CD4-positive, alpha-beta T cell (primary cell): ENCODE measurements at regions not wholly inside any gene's neighbourhood (a gene's known extent, or its start where the extent isn't known, plus 50 kb on each side); places are given as distances from the start of the nearest gene placed in this dataset.

ENCODE experiments used
- ATAC-seq: fragments of 200-7000 bp; cut with Tn5 transposase; one replicate; pipeline ENCODE4 v1.10.0; 2022; ENCODE audit warnings: mild to moderate bottlenecking; ENCODE audit not compliant: poor library complexity
- CTCF ChIA-PET: fragments of 350-600 bp; sonication (Branson Sonifier 250); formaldehyde crosslinking; loops from one replicate; lab custom pipeline; 2021; ENCODE audit warnings: antibody characterized with exemption, inconsistent platforms; lab: Charles Lee
- POLR2A ChIA-PET: fragments of 350-600 bp; sonication (Branson Sonifier 250); formaldehyde crosslinking; loops from one replicate; lab custom pipeline; 2021; ENCODE audit warnings: antibody characterized with exemption, inconsistent platforms; lab: Charles Lee
- DNase-seq, 14 experiments: peaks; one replicate each; pipeline ENCODE4 v3.0.0-alpha.2; 2013 to 2020; ENCODE audit warnings: mixed read lengths in 2 of 14
- H3K27ac ChIP-seq, 2 donors: one replicate each; pipeline versions ENCODE4 v1.5.1 to v1.7.0; 2013; ENCODE audit warnings: low read length in 2 of 2, low read depth in 1 of 2, mild to moderate bottlenecking in 1 of 2
- H3K27me3 ChIP-seq, 2 experiments: 1 replicate in 1 of 2; 2 replicates in 1 of 2; pipeline versions ENCODE4 v1.6.1 to v1.7.0; 2013; ENCODE audit warnings: low read length in 2 of 2, control low read depth in 1 of 2, mild to moderate bottlenecking in 1 of 2, moderate library complexity in 1 of 2; ENCODE audit not compliant: insufficient read depth in 2 of 2, control insufficient read depth in 1 of 2
- H3K36me3 ChIP-seq: one replicate; pipeline ENCODE4 v1.6.1; 2013; ENCODE audit warnings: low read length, control low read depth; ENCODE audit not compliant: insufficient read depth
- H3K4me1 ChIP-seq: one replicate; pipeline ENCODE4 v1.6.1; 2013; ENCODE audit warnings: low read length, control low read depth; ENCODE audit not compliant: insufficient read depth
- H3K4me3 ChIP-seq: one replicate; pipeline ENCODE4 v1.5.1; 2013; ENCODE audit warnings: mild to moderate bottlenecking, low read length, moderate library complexity
- H3K9me3 ChIP-seq, 2 experiments: 1 replicate in 1 of 2; 2 replicates in 1 of 2; pipeline versions ENCODE4 v1.6.1 to v1.7.0; 2013; ENCODE audit warnings: low read length in 2 of 2, mild to moderate bottlenecking in 2 of 2, control low read depth in 1 of 2, moderate library complexity in 1 of 2; ENCODE audit not compliant: control insufficient read depth in 1 of 2, insufficient read depth in 1 of 2
- H3K27ac Mint-ChIP-seq: one replicate; pipeline ENCODE4 v1.8.0; 2020; ENCODE audit warnings: mixed read lengths
- H3K27me3 Mint-ChIP-seq: one replicate; pipeline ENCODE4 v1.8.0; 2021; ENCODE audit warnings: mixed read lengths
- H3K36me3 Mint-ChIP-seq: one replicate; pipeline ENCODE4 v1.8.0; 2021; ENCODE audit warnings: low read depth, mixed read lengths
- H3K4me1 Mint-ChIP-seq: one replicate; pipeline ENCODE4 v1.8.0; 2021; ENCODE audit warnings: low read depth, mixed read lengths
- H3K4me3 Mint-ChIP-seq: one replicate; pipeline ENCODE4 v1.8.0; 2020; ENCODE audit warnings: mild to moderate bottlenecking, mixed read lengths
- H3K9me3 Mint-ChIP-seq: one replicate; pipeline ENCODE4 v1.8.0; 2020; ENCODE audit warnings: mixed read lengths
- CTCF ChIP-seq: fragments of 200-600 bp; IDR thresholded peaks from one replicate; pipeline ENCODE4 v1.8.0; 2022; ENCODE audit warnings: antibody characterized with exemption, mild to moderate bottlenecking
- intact Hi-C, 2 experiments: fragments of 100-400 bp; cut with DNase I in 1 of 2; cut with micrococcal nuclease in 1 of 2; formaldehyde crosslinking; loops; one replicate each; pipeline versions ENCODE4 v1.15.1 to v1.9.0; 2023 to 2025; cut with DNase I, micrococcal nuclease

- ChIA-PET POLR2A (no interaction called here), CTCF (no interaction called here)
- Mint-ChIP-seq H3K4me3 (no peak overlapping the region), H3K27ac (no peak overlapping the region), H3K4me1 (no peaks in the 10 kb centered on the region), H3K9me3 (peaks cover 2% of the 10 kb centered on the region), H3K36me3 (no peaks in the 10 kb centered on the region), H3K27me3 (no peaks in the 10 kb centered on the region)
- Histone ChIP-seq H3K27me3 (no peaks in the 10 kb centered on the region), H3K36me3 (no peaks in the 10 kb centered on the region), H3K27ac (no peak overlapping the region), H3K4me1 (no peaks in the 10 kb centered on the region), H3K9me3 (no peaks in the 10 kb centered on the region), H3K4me3 (no peak overlapping the region)
- ATAC-seq: no peak
- no peak for TF ChIP-seq CTCF
- no peak for DNase-seq
- intact Hi-C loops: no loop called here
These were observed 96.4 kb upstream of the EPHA7 start for GRCh38 chr6:93515736-93516135.

DNA sequence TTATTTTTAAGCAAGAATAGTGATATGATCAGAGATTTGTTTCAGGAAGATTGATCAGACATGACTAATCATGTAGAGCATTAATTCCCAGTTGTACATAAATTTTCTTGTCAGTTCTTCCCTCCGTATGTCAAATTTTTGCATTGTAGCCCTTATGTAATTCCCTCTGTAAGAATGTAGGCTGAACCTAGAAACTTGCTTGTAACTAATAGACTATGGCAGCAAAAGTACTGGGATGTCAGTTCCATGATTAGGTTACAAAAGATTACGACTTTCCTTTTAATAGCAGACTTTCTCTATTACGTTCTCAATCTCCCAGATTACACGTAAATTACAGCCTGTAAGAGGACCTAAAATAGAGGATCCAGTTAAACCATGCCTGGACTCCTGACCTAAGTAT is 79.4 kb upstream of the EPHA7 start:
- Histone ChIP-seq H3K4me1 (no peaks in the 10 kb centered on the region), H3K27me3 (no peaks in the 10 kb centered on the region), H3K36me3 (no peaks in the 10 kb centered on the region), H3K27ac (no peak overlapping the region), H3K4me3 (no peak overlapping the region), H3K9me3 (no peaks in the 10 kb centered on the region)
- no peaks in the 10 kb centered on the region for H3K27me3 Mint-ChIP-seq
- H3K36me3 Mint-ChIP-seq: no peaks in the 10 kb centered on the region
- H3K4me1 Mint-ChIP-seq: no peaks in the 10 kb centered on the region
- ChIA-PET CTCF (no interaction called here), POLR2A (no interaction called here)
- no peak overlapping the region for H3K27ac Mint-ChIP-seq
- peaks cover 6% of the 10 kb centered on the region for H3K9me3 Mint-ChIP-seq
- TF ChIP-seq CTCF: no peak
- no peak for DNase-seq
- intact Hi-C loops: no loop called here
- H3K4me3 Mint-ChIP-seq: no peak overlapping the region
- no peak for ATAC-seq

DNA sequence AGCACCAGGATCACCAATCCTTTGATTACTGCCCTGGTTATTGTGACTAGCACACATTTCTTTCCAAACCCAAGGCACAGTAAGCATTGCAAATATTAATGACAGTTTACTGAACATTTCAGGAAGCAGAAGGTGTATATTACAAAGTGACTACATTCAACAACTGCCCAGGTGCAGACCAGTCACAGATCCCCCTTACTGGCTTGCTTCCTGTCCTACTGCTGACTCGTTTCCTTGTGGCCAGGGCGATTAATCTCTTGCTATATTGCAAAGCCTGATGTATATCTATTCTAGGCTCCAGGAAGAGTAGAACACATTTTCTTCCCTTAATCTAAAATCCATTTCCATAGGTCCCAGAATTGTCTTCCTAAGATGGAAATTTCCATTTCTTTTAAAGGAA is 77.2 kb upstream of the EPHA7 start:
- Histone ChIP-seq H3K27me3 (no peaks in the 10 kb centered on the region), H3K9me3 (no peaks in the 10 kb centered on the region), H3K4me1 (no peaks in the 10 kb centered on the region), H3K4me3 (no peak overlapping the region), H3K27ac (no peak overlapping the region), H3K36me3 (no peaks in the 10 kb centered on the region)
- Mint-ChIP-seq H3K4me1 (no peaks in the 10 kb centered on the region), H3K4me3 (no peak overlapping the region), H3K27ac (no peak overlapping the region), H3K27me3 (no peaks in the 10 kb centered on the region), H3K9me3 (peaks cover 10% of the 10 kb centered on the region), H3K36me3 (no peaks in the 10 kb centered on the region)
- ATAC-seq (no peak), DNase-seq (no peak)
- ChIA-PET POLR2A (no interaction called here), CTCF (no interaction called here)
- no peak for TF ChIP-seq CTCF
- intact Hi-C loops: no loop called here
